ENCODE measurements at regions not wholly inside any gene's neighbourhood (a gene's known extent, or its start where the extent isn't known, plus 50 kb on each side); places are given as distances from the start of the nearest gene placed in this dataset.
"Not testable (repeated sequence)": the region's sequence is repeated elsewhere in the genome, so short reads cannot be mapped to it uniquely, and the experiment has no call there.

DNA sequence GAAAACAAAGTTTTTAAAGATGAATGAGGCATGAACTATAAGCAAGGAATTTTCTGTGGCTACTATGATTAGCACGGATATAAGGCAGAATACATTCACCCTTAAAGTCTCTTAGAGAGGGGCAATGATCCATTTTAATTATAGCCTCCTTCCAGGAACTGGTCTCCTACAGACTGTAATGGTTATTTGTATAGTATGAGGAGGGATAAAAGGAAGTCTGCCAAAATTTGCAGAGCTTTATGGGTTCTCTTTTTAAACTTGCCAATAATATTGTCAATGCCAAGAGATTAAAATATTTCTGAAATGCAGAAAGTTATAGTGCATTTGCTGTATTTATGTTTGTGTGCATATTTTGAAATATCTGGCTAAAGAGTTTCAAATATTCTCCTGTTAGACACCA lies 271.4 kb upstream of the LUZP2 start:
- no peak for DNase-seq

DNA sequence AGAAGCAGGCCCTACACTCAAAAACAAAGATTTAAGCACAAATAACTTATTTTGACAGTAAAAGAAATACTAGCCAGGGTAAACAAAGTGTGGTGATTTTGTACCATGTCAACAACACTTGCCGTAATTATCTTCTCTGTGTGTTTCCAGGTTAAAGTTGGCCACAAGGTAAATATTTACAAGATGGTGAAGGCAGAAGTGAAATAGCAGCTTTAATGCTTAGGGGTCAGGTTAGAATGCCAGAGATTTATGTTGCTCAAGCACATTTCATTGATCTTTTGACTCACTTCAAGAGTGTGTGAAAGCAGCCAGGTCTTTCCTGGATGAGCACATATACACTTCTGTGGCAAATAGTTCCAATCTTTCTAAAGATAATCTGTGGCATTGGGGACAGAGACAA lies 270.2 kb upstream of the LUZP2 start:
- no peak for DNase-seq

DNA sequence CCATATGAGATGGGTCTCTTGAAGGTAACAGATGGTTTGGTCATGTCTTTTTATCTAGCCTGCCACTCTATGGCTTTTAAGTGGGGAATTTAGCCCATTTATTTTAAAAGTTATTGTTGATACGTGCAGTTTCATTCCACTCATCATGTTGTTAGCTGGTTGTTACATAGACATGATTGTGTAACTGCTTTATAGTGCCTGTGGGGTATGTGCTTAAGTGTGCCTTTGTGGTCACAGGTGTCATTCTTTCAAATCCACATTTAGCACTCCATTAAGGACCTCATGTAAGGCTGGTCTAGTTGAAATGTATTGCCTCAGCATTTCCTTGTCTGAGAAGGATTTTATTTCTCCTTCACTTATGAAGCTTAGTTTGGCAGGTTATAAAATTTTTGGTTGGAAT lies 263.8 kb upstream of the LUZP2 start:
- DNase-seq, result no peak

DNA sequence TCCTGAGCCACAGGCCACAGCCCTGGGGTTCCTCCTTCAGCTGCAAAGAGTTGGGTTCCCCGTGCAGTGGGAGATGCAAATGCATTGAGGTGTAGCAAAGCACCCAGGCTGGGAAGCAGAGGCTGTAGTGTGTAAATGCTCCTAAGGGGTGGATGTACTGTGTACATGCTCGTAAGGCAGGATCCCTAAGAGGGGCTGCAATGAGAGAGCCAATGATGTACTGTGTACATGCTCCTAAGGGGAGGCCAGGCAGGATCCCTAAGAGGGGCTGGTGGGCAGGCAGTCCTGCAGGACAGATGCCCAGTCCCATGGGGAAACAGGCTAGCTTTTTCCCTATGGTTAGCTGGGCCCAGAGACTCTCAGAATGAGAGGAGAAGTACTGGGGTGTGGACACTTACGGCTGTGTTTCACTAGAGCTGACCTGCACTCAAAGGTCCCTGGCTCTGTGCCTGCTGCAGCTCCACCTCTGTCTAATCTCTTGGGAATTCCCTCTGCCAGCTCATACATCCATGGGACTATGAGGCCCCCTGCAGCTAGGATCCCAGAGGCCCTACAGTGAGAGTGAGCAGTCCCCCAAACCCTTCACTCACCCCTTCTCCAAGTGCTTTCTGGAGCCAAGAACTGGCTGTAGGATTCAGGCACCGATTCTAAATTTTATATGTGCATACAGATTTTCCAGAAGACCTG lies 261.9 kb upstream of the LUZP2 start:
- no peak for DNase-seq

DNA sequence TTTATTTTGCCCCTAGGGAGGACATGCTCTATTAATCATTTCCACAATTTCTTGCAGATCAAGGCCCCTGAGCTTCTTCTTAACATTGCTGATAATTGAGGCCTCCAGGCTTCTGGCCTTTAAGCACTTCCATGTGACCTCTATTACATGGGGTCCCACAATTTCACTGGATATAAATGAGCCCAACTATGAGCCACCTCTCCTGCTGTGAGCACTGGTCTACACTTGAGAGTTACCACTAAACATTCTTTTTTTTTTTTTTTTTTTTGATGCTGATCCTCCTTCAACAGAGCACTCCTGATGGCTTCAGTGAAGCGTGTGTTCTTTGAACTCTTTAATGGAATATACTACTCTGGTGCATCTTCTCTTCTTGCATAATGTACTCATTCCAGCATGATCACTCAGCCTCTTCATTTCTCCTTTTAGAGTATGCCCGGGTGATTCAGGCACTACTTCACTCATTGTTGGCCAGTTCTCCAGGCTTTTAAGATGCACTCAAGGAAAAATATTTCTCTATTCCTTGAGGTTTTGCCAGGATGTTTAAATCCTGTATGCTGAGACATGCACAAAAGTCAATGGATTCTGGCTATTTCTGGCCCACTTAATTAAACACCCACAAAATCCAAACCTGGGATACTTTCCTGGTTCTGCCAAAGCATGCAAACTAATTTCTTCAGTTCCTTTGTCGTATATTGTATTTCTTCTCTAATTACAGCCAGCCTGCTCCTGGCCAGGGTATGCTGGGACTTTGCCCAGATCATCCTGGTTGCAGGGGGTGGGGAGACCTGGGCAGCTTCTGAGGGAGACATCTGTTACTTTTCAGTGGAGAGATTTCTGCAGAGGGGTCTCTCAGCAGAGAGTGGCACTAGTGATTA lies 257.8 kb upstream of the LUZP2 start:
- DNase-seq, result no peak

DNA sequence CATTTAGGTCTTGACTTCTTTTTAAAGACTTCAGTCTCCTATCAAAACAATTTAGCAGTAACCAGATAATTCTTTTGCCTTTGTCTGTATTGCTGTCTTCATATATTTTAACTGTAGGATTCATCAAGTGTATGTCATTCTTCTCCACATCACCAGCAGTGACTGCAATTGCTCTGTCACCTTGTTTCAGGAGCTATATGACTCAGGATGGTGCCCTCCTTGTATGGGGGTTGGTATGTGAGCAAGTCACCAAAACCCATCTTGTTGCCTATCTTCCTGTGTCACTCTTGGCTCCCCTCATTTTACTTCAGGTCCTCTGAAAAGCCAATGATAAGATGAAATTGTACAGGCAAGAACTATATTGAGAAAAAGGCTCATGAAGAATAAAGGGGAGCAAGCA lies 256.9 kb upstream of the LUZP2 start:
- no peak for DNase-seq

DNA sequence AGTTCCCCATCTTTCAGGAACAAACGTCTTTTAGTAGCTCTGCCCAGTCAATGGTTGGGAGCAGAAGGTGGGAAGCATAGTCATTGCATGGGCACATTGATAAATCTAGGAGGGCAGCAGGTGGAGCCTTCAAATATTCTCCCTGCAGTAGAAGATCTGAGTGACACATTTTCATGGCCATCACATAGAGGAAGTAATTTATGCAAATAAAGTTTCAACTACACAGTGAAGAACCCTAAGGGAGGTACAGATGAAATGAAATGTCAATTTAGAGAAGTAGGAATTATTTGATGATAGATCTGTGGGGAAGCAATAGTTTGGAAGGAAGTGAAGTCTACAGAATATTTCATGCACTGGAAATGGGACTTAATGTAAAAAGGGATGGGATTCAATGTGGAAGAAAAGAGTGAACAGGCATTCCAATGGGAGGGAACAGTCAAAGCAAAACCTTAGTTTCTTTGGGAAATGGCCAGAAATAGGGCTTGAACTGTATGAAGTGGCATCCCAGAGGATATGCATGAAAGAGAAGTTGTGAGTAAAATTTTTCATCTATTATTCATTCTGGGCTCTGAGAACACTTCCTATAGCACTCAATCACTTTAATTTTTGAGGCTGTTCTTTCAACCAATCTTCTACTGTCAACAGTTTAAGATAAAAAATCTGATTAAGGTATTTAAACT lies 256.2 kb upstream of the LUZP2 start:
- DNase-seq, result no peak

DNA sequence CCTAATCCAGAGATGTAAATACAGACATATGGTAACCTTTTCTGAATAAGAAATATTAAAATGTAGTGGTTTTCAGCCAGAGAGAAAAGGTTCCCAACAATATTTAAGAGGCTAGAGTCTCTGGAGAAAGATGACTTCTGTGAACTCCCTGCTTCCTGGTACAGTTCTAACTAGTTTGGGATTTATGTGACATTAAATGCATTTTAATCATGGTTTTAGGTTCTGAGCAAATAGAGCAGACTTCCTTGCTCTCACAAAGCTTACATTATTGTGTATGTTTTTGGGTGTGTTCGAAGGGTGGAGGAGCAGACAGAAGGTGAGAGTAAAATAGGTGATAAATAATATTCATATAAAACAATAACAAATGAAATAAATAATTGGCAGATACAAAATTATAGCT lies 250.1 kb upstream of the LUZP2 start:
- DNase-seq, result no peak

DNA sequence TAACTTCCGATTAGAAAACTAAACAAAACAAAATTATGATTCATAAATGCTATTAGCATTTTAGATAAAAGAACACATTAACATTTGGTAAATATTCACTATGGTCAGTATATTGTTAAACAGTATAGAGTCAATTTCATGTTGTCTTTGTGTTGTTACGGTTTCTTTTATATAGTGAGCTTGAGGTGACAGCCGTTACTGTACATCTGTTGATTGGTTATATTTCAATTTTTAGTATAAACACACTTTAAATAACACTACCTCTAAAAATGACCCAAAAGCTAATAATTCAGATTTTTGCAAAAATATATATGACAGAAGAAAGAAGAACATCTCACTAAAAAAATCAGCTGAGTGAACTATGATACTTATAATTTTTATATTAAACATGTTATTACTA lies 249.0 kb upstream of the LUZP2 start:
- DNase-seq, result no peak

DNA sequence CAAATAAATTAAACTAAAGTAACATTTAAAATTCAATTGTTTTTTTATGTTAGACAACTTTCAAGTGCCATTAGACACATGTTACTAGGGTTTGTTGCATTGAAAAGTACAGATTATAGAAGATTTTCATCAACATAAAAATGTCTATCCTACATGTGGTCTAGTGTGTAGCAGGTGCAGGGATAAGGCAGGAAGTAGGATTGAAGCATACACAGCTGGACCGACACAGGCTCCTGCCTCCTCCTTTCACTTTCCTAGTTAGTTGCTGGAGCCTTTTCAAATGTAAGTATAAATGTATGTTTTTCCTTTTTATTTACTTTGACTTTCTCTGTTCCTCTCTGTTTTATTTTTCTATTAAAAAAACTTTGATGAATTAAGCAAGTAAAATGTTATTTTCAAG lies 246.9 kb upstream of the LUZP2 start:
- DNase-seq, result no peak

DNA sequence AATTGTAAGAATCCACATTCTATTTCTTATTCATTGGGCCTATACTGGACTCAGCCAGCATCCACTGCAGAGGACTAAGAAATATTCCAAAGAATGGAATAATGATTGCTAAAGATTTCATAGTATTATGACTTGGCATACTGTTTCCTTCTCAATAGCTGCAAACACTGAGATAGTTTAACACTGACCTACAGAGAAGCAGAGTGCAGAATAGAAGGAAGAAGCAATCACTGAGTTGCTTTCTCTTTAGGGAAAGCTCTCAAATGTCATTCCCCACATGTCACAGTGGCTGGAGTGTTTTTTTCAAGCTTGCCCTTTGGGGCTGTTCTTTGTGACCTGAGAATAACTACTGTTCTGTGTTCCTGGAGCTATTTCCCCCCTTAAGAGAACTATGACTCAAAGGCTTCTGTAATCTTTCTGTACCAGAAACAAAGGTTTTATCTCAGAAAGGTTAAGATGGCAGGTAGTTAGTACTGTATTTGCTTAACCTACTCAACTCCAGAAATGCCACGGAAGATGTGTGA lies 243.6 kb upstream of the LUZP2 start:
- DNase-seq, result no peak

DNA sequence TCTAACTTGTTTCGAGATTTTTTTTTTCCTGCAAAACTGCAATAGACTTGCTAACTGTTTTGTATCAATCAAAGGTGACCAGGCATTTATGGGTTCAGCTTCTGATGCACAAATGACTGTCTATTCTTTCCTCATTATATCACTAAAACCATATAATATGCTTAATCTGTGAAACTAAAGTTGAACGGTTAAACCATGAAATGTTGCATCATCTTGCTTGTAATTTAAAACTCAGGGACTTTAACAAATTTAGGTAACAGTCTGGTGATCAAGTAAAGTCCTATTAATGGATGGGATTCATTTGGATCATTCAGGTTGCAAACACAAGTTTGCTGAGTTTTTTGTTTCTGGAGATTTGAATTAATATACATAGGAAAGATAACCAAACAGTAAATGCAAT lies 232.0 kb upstream of the LUZP2 start:
- DNase-seq, result no peak

DNA sequence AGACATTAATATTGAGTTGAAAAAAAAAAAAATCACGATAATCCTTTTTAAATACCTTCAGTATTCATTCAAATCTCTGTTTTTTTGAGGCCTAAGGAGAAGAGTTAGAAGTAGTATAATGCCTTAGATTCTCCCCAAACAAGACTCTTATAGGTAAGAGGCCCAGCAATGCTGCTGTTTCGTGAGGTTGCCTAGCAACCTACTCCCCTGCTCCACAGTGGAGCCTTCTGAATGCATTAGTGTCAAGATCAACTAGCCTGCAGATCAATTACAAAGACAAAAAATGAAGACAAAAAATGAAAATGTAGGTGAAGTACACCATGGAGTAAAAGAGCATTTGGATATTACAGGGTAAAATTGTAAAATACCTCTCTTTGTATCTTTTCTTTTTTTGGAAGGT lies 229.8 kb upstream of the LUZP2 start:
- no peak for DNase-seq

DNA sequence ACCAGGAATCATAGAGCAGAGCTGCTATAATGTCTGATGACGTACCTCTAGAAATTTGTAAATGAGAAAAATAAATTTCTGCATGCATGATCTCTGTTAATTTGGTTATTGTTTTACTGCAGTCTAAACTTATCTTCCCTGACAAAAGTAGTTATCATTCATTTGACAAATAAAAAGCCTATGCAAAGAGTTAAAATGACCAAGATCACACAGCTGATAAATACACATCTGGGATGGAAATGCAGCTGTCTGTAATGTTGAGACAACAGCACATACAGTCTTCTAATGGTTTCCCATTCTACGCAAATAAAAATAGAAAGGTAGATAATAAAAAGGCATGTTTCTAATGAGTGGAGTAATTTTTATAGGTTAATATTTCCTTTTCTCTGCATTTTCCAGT lies 225.1 kb upstream of the LUZP2 start:
- no peak for DNase-seq

DNA sequence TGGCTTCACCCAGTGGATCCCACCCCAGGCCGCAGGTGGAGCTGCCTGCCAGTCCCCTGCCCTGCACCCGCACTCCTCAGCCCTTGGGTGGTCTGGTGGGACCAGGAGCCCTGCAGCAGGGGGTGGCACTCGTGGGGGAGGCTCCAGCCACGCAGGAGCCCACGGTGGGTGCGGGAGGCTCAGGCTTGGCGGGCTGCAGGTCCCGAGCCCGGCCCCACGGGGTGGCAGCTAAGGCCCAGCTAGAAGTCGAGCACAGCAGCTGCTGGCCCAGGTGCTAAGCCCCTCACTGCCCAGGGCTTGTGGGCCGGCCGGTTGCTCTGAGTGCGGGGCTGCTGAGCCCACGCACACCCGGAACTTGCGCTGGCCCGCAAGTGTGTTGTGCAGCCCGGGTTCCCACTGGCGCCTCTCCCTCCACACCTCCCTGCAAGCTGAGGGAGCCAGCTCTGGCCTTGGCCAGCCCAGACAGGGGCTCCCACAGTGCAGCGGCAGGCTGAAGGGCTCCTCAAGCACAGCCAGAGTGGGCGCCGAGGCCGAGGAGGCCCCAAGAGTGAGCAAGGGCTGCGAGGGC lies 222.6 kb upstream of the LUZP2 start:
- DNase-seq, result not testable (repeated sequence)

DNA sequence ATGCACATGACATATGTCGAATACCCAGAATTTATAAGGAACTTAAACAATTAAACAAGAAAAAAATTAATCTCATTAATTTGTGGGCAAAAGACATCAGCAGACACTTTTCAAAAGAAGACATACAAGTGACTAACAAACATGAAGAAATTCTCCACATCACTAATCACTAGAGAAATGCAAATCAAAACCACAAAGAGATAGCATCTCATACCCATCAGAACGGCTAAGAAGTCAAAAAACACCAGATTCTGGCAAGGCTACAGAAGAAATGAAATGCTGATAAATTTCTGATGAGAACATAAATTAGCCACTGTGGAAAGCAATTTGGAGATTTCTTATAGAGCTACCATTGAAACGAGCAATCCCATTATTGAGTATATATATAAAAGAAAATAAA lies 210.6 kb upstream of the LUZP2 start:
- no peak for DNase-seq

DNA sequence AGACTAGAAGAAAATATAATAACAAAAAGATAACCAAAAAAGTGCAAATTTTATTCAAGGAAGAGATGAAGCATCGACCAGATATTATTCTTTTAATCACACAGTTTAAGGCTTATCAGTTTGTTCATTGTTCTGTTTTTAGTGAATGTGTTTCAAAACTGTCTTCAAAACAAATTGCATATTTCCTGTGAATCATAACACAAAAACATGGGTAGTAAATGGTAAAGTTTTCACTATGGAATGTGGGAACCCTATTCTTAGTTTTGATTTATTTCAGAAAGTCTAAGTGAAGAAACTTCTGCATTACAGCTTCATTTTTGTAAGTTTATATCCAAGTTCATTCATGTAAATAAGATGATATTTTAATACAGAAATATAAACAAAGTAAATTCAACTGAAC lies 207.6 kb upstream of the LUZP2 start:
- no peak for DNase-seq

DNA sequence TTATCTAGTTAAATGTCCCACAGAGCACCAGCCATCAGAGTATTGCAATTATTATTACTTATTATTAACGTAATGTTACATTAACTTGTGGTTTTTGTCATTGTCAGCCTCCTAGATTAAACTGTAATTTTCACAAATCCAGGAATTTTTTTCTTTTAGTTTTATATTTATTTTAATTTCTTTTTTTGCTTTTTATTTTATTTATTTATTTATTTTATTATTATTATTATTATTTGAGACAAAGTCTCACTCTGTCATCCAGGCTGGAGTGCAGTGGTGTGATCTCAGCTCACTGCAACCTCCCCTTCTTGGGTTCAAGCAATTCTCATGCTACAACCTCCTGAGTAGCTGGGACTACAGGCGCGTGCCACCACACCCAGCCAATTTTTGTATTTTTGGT lies 202.9 kb upstream of the LUZP2 start:
- no peak for DNase-seq

DNA sequence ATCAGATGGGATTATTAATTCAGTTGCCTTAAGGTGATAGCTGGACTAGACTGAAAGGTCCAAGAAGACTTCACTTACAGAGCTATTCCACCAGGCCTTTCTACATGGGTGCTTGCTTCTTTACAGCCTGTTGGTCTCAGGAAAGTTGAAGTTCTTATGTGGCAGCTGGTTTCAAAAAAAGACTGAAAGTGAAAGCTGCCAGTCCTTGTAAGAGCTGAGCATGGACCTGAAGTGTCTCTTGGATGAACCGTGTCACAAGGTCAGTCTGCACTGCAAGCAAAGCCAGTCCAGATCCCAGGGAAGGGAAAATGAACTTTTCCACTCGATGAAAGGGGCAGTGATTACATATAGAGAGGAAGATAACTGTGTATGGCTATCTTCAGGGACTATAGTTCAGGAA lies 201.5 kb upstream of the LUZP2 start:
- no peak for DNase-seq

DNA sequence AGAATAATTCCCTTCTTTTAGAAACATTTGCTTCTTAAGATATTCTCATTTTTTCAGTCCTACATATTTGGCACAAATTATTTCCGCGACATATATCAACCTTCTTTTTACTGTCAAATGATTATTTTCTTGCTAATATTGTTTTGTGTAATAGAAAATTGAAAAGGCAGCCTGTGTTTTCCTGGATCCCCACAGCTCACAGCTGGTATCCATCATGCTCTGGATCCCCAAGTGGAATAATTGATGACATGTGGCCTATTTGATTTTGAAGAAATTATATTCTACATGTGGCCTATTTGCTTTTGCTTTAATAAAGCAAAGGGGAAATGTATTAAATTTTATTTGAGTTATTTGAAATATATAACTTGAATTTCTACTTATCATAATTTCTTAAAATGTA lies 199.4 kb upstream of the LUZP2 start:
- DNase-seq, result no peak

DNA sequence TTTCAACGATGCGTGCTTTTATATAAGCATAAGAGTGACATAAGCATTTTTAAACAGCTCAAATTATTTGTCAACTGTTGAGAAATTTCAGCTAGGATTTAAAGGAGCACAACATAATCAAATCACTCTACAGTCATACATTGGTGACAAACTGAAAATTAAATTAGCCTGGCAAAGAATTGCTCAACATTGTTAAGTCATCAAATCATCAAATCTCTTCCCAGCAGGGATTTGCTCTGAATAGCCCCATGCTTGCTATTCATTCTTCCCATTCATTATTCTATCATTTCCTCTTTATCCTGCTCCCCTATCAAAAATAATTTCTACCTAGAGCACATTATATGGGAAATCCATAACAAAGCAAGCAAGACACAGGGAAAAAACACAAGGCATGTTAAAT lies 198.7 kb upstream of the LUZP2 start:
- DNase-seq, result no peak

DNA sequence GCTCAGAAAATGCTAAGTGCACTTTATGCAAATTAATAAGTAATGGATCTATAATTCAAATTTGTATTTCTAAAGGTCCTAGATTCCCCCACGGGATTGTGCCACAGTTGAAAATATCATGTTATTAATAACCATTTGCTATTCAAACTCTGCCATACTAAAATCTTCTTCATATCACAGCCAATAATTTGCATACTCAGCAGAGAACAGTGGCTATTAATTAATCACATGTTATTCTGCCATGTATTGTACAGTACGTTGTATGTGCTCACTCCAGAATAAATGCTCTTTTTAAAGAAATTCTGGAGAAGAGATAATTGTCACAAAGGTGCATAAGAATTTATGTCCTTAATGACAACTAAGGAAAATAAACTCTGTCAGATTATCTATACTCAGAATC lies 184.9 kb upstream of the LUZP2 start:
- DNase-seq, result no peak

DNA sequence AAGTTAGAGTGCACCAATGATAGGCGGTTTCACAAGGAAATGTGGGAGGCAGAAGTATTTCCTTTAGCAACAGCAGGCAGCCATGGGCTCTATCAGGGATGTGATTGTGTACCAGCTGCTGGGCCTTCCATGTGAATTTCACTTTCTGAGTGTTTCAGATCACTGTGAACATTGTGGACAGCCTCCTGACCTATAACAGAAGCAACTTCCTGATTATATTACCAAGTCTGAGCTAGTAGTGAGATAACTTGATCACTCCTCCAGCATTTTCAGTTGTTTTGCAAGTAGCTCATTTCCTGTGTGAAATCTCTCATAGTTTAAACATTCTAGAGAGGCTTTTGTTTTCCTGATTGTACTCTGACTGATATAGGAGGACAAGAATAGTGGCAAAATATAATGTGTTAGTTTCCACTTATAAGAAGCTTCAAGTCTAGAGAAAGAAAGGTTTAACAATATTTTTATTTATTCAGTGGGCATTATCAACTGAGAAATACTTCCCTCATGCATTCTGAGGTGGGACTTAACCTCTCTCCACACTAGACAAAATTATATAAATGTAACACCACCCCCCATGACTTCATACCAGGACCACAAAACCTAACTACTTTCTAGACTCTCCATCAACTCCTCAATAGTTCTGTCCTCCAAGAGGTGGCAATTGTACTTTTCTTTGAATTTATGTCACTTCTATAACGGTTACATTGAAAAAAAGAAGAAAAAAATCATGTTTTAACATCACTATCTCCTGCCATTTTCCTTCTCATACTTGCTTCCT lies 184.2 kb upstream of the LUZP2 start:
- no peak for DNase-seq
